ENCODE measurements at regions not wholly inside any gene's neighbourhood (a gene's known extent, or its start where the extent isn't known, plus 50 kb on each side); places are given as distances from the start of the nearest gene placed in this dataset.

GRCh38 chr16:6063526-6063925 is 965.9 kb upstream of the EEF2KMT start:
- dilution Hi-C loops (cut with MboI; ENCODE audit: extremely low pct_ligation_motif_present, low sequenced_read_pairs), result no loop called here
- Histone ChIP-seq H3K9me3 (ENCODE audit: control insufficient read depth, low read depth, low read length) (peaks cover 3% of the 10 kb centered on the region), H3K4me1 (ENCODE audit: control insufficient read depth, extremely low read depth, insufficient read depth, low read length) (no peaks in the 10 kb centered on the region), H3K9ac (ENCODE audit: control insufficient read depth, extremely low read depth, insufficient read depth, low read length) (no peak overlapping the region), H3K9me1 (ENCODE audit: control insufficient read depth, extremely low read depth, insufficient read depth, low read length) (no peaks in the 10 kb centered on the region), H3K27me3 (ENCODE audit: control insufficient read depth, extremely low read depth, insufficient read depth, low read length) (no peaks in the 10 kb centered on the region), H3K27ac (ENCODE audit: control insufficient read depth, insufficient read depth, low read length) (no peak overlapping the region), H4K20me1 (ENCODE audit: control insufficient read depth, extremely low read depth, insufficient read depth, low read length) (no peaks in the 10 kb centered on the region), H3K4me3 (ENCODE audit: control insufficient read depth in 2 of 3, extremely low read depth in 1 of 3, insufficient read depth in 2 of 3, low read depth in 1 of 3, low read length in 3 of 3) (no peak overlapping the region), H3K36me3 (ENCODE audit: control insufficient read depth in 2 of 2, extremely low read depth in 1 of 2, insufficient read depth in 2 of 2, low read length in 2 of 2) (no peaks in the 10 kb centered on the region), H3K4me2 (ENCODE audit: control insufficient read depth, extremely low read depth, insufficient read depth, low read depth, low read length) (no peak overlapping the region), H3K79me2 (ENCODE audit: control insufficient read depth, insufficient read depth, low read length) (no peaks in the 10 kb centered on the region), H2AFZ (ENCODE audit: control insufficient read depth, low read length) (no peak overlapping the region)
- FAIRE-seq (no peak), DNase-seq (ENCODE audit: low read depth, low spot score) (no peak)
- no peak for TF ChIP-seq EZH2 (IDR thresholded peaks at IDR 0.05; ENCODE audit: low read length)
- TF ChIP-seq, protein P1, sequence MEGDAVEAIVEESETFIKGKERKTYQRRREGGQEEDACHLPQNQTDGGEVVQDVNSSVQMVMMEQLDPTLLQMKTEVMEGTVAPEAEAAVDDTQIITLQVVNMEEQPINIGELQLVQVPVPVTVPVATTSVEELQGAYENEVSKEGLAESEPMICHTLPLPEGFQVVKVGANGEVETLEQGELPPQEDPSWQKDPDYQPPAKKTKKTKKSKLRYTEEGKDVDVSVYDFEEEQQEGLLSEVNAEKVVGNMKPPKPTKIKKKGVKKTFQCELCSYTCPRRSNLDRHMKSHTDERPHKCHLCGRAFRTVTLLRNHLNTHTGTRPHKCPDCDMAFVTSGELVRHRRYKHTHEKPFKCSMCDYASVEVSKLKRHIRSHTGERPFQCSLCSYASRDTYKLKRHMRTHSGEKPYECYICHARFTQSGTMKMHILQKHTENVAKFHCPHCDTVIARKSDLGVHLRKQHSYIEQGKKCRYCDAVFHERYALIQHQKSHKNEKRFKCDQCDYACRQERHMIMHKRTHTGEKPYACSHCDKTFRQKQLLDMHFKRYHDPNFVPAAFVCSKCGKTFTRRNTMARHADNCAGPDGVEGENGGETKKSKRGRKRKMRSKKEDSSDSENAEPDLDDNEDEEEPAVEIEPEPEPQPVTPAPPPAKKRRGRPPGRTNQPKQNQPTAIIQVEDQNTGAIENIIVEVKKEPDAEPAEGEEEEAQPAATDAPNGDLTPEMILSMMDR (optimal IDR thresholded peaks at IDR 0.05 in 1 of 3, IDR thresholded peaks at IDR 0.05 in 1 of 3, conservative IDR thresholded peaks at IDR 0.05 in 1 of 3; ENCODE audit: extremely low read depth in 1 of 3, insufficient read depth in 2 of 3, low read length in 3 of 3), result no peak

GRCh38 chr16:6059671-6060070 is 962.1 kb upstream of the EEF2KMT start:
- Histone ChIP-seq H3K9ac (ENCODE audit: control insufficient read depth, extremely low read depth, insufficient read depth, low read length) (no peak overlapping the region), H3K4me3 (ENCODE audit: control insufficient read depth in 2 of 3, extremely low read depth in 1 of 3, insufficient read depth in 2 of 3, low read depth in 1 of 3, low read length in 3 of 3) (no peak overlapping the region), H3K36me3 (ENCODE audit: control insufficient read depth in 2 of 2, extremely low read depth in 1 of 2, insufficient read depth in 2 of 2, low read length in 2 of 2) (no peaks in the 10 kb centered on the region), H3K4me2 (ENCODE audit: control insufficient read depth, extremely low read depth, insufficient read depth, low read depth, low read length) (no peak overlapping the region), H3K9me1 (ENCODE audit: control insufficient read depth, extremely low read depth, insufficient read depth, low read length) (no peaks in the 10 kb centered on the region), H3K79me2 (ENCODE audit: control insufficient read depth, insufficient read depth, low read length) (no peaks in the 10 kb centered on the region), H3K27ac (ENCODE audit: control insufficient read depth, insufficient read depth, low read length) (no peak overlapping the region), H3K4me1 (ENCODE audit: control insufficient read depth, extremely low read depth, insufficient read depth, low read length) (no peaks in the 10 kb centered on the region), H4K20me1 (ENCODE audit: control insufficient read depth, extremely low read depth, insufficient read depth, low read length) (no peaks in the 10 kb centered on the region), H3K27me3 (ENCODE audit: control insufficient read depth, extremely low read depth, insufficient read depth, low read length) (no peaks in the 10 kb centered on the region), H2AFZ (ENCODE audit: control insufficient read depth, low read length) (no peak overlapping the region), H3K9me3 (ENCODE audit: control insufficient read depth, low read depth, low read length) (peaks cover 3% of the 10 kb centered on the region)
- dilution Hi-C loops (cut with MboI; ENCODE audit: extremely low pct_ligation_motif_present, low sequenced_read_pairs), result no loop called here
- DNase-seq (ENCODE audit: low read depth, low spot score) (no peak), FAIRE-seq (no peak)
- no peak for TF ChIP-seq EZH2 (IDR thresholded peaks at IDR 0.05; ENCODE audit: low read length)
- TF ChIP-seq, protein P1 (optimal IDR thresholded peaks at IDR 0.05 in 1 of 3, IDR thresholded peaks at IDR 0.05 in 1 of 3, conservative IDR thresholded peaks at IDR 0.05 in 1 of 3; ENCODE audit: extremely low read depth in 1 of 3, insufficient read depth in 2 of 3, low read length in 3 of 3), result no peak

Data from keratinocyte (primary cell).